ENCODE measurements at regions not wholly inside any gene's neighbourhood (a gene's known extent, or its start where the extent isn't known, plus 50 kb on each side); places are given as distances from the start of the nearest gene placed in this dataset.

- no peaks in the 10 kb centered on the region for H3K9me3 ChIP-seq
- peak; percentile 12 to 20 for DNase-seq
- H3K4me3 ChIP-seq (replicated peaks in 1 of 3), result no peak overlapping the region
- no peak overlapping the region for H3K27ac ChIP-seq
- TF ChIP-seq POLR2A (IDR thresholded peaks at IDR 0.05) (no peak), CTCF (IDR thresholded peaks at IDR 0.05) (peak in 3 of 6 experiments; percentile 34 to 41 (median 36))
- intact Hi-C loops (cut with DNase I), result no loop called here
- 76 to 82% methylated on average over 3 of the region's 3 CpGs for WGBS, 2 donors
- no peaks in the 10 kb centered on the region for H3K4me1 ChIP-seq
- H3K27me3 ChIP-seq, result no peaks in the 10 kb centered on the region
- H3K36me3 ChIP-seq, result no peaks in the 10 kb centered on the region
Measured at GRCh38 chr2:18883616-18884456, 294.5 kb upstream of the NT5C1B start.

GRCh38 chr2:18871430-18871829 is 282.1 kb upstream of the NT5C1B start:
- intact Hi-C loops (cut with DNase I), result no loop called here
- WGBS, 2 donors, result 94 to 97% methylated on average over 2 of the region's 2 CpGs
- Histone ChIP-seq H3K9me3 (no peaks in the 10 kb centered on the region), H3K27me3 (no peaks in the 10 kb centered on the region), H3K27ac (no peak overlapping the region), H3K4me1 (no peaks in the 10 kb centered on the region), H3K4me3 (replicated peaks in 1 of 3) (no peak overlapping the region), H3K36me3 (no peaks in the 10 kb centered on the region)
- no peak for TF ChIP-seq POLR2A (IDR thresholded peaks at IDR 0.05)
- TF ChIP-seq CTCF (IDR thresholded peaks at IDR 0.05), result no peak
- no peak for DNase-seq

GRCh38 chr2:18870307-18870706 is 280.9 kb upstream of the NT5C1B start:
- Histone ChIP-seq H3K9me3 (no peaks in the 10 kb centered on the region), H3K27me3 (no peaks in the 10 kb centered on the region), H3K36me3 (no peaks in the 10 kb centered on the region), H3K27ac (no peak overlapping the region), H3K4me1 (no peaks in the 10 kb centered on the region), H3K4me3 (replicated peaks in 1 of 3) (no peak overlapping the region)
- no peak for DNase-seq
- TF ChIP-seq POLR2A (IDR thresholded peaks at IDR 0.05) (no peak), CTCF (IDR thresholded peaks at IDR 0.05) (no peak)
- intact Hi-C loops (cut with DNase I), result no loop called here

- H3K27ac ChIP-seq, result no peak overlapping the region
- no peaks in the 10 kb centered on the region for H3K4me1 ChIP-seq
- H3K27me3 ChIP-seq, result no peaks in the 10 kb centered on the region
- H3K4me3 ChIP-seq (replicated peaks in 1 of 3), result no peak overlapping the region
- TF ChIP-seq CTCF (IDR thresholded peaks at IDR 0.05), result no peak
- no peak for TF ChIP-seq POLR2A (IDR thresholded peaks at IDR 0.05)
- no peak for DNase-seq
- intact Hi-C loops (cut with DNase I), result no loop called here
- no peaks in the 10 kb centered on the region for H3K36me3 ChIP-seq
- no peaks in the 10 kb centered on the region for H3K9me3 ChIP-seq
Measured at GRCh38 chr2:18861951-18862350, 272.6 kb upstream of the NT5C1B start.

- DNase-seq, result no peak
- TF ChIP-seq CTCF (IDR thresholded peaks at IDR 0.05) (no peak), POLR2A (IDR thresholded peaks at IDR 0.05) (no peak)
- Histone ChIP-seq H3K27ac (no peak overlapping the region), H3K9me3 (no peaks in the 10 kb centered on the region), H3K27me3 (no peaks in the 10 kb centered on the region), H3K4me1 (no peaks in the 10 kb centered on the region), H3K36me3 (no peaks in the 10 kb centered on the region), H3K4me3 (replicated peaks in 1 of 3) (no peak overlapping the region)
- intact Hi-C loops (cut with DNase I), result no loop called here
Measured at GRCh38 chr2:18860179-18860578, 270.8 kb upstream of the NT5C1B start.

Data from thyroid gland (tissue), 4 donors.